ENCODE measurements at regions not wholly inside any gene's neighbourhood (a gene's known extent, or its start where the extent isn't known, plus 50 kb on each side); places are given as distances from the start of the nearest gene placed in this dataset.

DNA sequence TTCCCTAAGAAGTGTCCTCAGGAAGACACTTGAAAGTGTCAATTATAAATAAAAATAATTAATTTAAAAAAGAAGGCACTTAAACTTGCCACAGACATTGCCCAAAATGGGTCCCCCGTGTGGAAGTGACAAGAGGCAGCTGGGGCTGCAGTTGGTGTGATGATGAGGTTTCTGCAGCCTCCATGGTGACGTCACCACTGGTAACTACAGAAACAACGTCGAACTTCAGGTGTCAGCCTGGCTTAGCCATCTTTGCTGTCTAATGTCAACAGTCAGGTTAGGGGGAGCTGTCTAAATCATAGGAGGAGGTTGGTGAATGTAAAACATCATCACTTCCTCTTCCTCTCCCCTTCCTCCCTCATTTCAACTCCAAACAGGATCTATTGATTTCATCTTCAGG lies 328.6 kb downstream of the MN1 start:
- Histone ChIP-seq H3K79me2 (ENCODE audit: control insufficient read depth in 1 of 2, insufficient read depth in 2 of 2, low read length in 2 of 2) (no peaks in the 10 kb centered on the region), H3K4me2 (ENCODE audit: insufficient read depth in 1 of 2, low read depth in 2 of 2, low read length in 2 of 2) (no peak overlapping the region), H2BK5ac (ENCODE audit: low read depth, low read length) (no peak overlapping the region), H3K56ac (replicated peaks; ENCODE audit: insufficient read length, low read depth, low read length) (no peak overlapping the region), H3K27me3 (replicated peaks in 1 of 4; ENCODE audit: control insufficient read depth in 3 of 4, extremely low read depth in 1 of 4, insufficient read depth in 3 of 4, low read length in 3 of 4) (peaks cover 0 to 2% (median 0%) of the 10 kb centered on the region in 4 experiments; a peak in 2 of 7 replicates), H3K79me1 (ENCODE audit: low read depth, low read length) (no peaks in the 10 kb centered on the region), H3K4me1 (replicated peaks in 1 of 4; ENCODE audit: control insufficient read depth in 3 of 4, insufficient read depth in 4 of 4, low read length in 3 of 4) (peaks cover 8 to 18% (median 13%) of the 10 kb centered on the region in 4 experiments), H3K23me2 (ENCODE audit: low read depth, low read length) (peaks cover 12% of the 10 kb centered on the region; the same call in 1 of the 2 replicates), H2AK5ac (ENCODE audit: low read depth, low read length) (no peak overlapping the region), H3K23ac (ENCODE audit: insufficient read length) (no peak overlapping the region), H2BK12ac (ENCODE audit: low read depth, low read length) (no peak overlapping the region; the same call in 1 of the 2 replicates), H2BK15ac (ENCODE audit: low read length) (peak overlapping the region; percentile 63; the same call in 1 of the 2 replicates), H3K36me3 (ENCODE audit: control insufficient read depth in 2 of 4, insufficient read depth in 4 of 4, low read length in 3 of 4) (no peaks in the 10 kb centered on the region), H2BK20ac (ENCODE audit: low read length) (no peak overlapping the region), H3K9me3 (ENCODE audit: insufficient read depth in 2 of 2, low read depth in 1 of 2, low read length in 1 of 2) (no peaks in the 10 kb centered on the region), H3K4ac (replicated peaks; ENCODE audit: insufficient read length, low read depth, low read length) (no peak overlapping the region), H3K27ac (ENCODE audit: low read depth, low read length) (no peak overlapping the region), H3K18ac (ENCODE audit: extremely low read depth, low read length) (no peak overlapping the region), H4K8ac (ENCODE audit: extremely low read depth, insufficient read depth, low read length) (no peak overlapping the region), H4K5ac (ENCODE audit: insufficient read length, low read depth, low read length) (no peak overlapping the region), H3K14ac (ENCODE audit: insufficient read length) (no peak overlapping the region), H2BK120ac (replicated peaks; ENCODE audit: low read depth, low read length) (no peak overlapping the region), H3K4me3 (ENCODE audit: extremely low read depth in 1 of 4, insufficient read depth in 2 of 4, low read depth in 3 of 4, low read length in 4 of 4) (no peak overlapping the region), H3K9ac (replicated peaks in 1 of 4; ENCODE audit: extremely low read depth in 1 of 4, low read depth in 3 of 4, low read length in 3 of 4) (no peak overlapping the region), H4K20me1 (replicated peaks in 1 of 2; ENCODE audit: control insufficient read depth in 1 of 2, insufficient read depth in 2 of 2, low read length in 2 of 2) (peaks cover 0 to 7% of the 10 kb centered on the region in 2 experiments), H2AFZ (ENCODE audit: low read length) (no peak overlapping the region), H4K91ac (replicated peaks; ENCODE audit: insufficient read length, low read length) (no peak overlapping the region)
- WGBS, 2 experiments (ENCODE audit: extremely low coverage in 1 of 2, insufficient coverage in 1 of 2, insufficient read length in 1 of 2, insufficient replicate concordance in 2 of 2, low coverage in 1 of 2, low lambda C conversion rate in 2 of 2, missing lambda C conversion rate in 1 of 2): 88% methylated on average over 4 of the region's 4 CpGs; no CpG with 5 or more reads in 1 of the 2 experiments
- FAIRE-seq (no peak), DNase-seq (ENCODE audit: low read depth in 1 of 2, low spot score in 2 of 2) (no peak)
- TF ChIP-seq EGR1 (IDR thresholded peaks at IDR 0.05; ENCODE audit: borderline replicate concordance, low read depth, low read length) (no peak), SIRT6 (IDR thresholded peaks at IDR 0.05; ENCODE audit: low read length) (no peak), TCF12 (IDR thresholded peaks at IDR 0.05; ENCODE audit: low read depth, low read length) (no peak), EZH2 (IDR thresholded peaks at IDR 0.05; ENCODE audit: low read depth, low read length, severe bottlenecking) (no peak), CREB1 (IDR thresholded peaks at IDR 0.05) (no peak), CTBP2 (IDR thresholded peaks at IDR 0.05; ENCODE audit: borderline replicate concordance, insufficient read depth, insufficient read length, low read length) (no peak), CHD2 (IDR thresholded peaks at IDR 0.05; ENCODE audit: low read length) (no peak)
- POLR2A ChIA-PET (ENCODE audit: partially characterized antibody): interaction anchor here (1.5 to 2.6 kb wide), 2 partner anchors 10 to 15 kb away, joined by 3 to 8 read pairs; no protein-coding TSS in a partner anchor
- CTCF ChIA-PET (ENCODE audit: partially characterized antibody): interaction anchor here (0.8 to 1.9 kb wide), 4 partner anchors 9 to 209 kb away, joined by 3 to 5 read pairs (median 4); no protein-coding TSS in a partner anchor

Data from H1 (cell line).